DOHH2 (cell line): ENCODE measurements at regions not wholly inside any gene's neighbourhood (a gene's known extent, or its start where the extent isn't known, plus 50 kb on each side); places are given as distances from the start of the nearest gene placed in this dataset.
"Not testable (repeated sequence)": the region's sequence is repeated elsewhere in the genome, so short reads cannot be mapped to it uniquely, and the experiment has no call there.

Experiments used
- H3F3A ChIP-seq: fragments of 200-600 bp; sonication (generic), shearing (Covaris generic); 2 replicates; pipeline ENCODE4 v1.6.0; 2016; ENCODE audit warnings: antibody characterized with exemption, mild to moderate bottlenecking; ENCODE audit not compliant: control insufficient read depth, insufficient read depth
- H3K27ac ChIP-seq: fragments of 200-600 bp; sonication (generic); 2 replicates; pipeline ENCODE4 v1.5.1; 2014; ENCODE audit warnings: low read depth, mild to moderate bottlenecking, low read length, moderate library complexity
- H3K27me3 ChIP-seq: fragments of 200-600 bp; sonication (generic); 2 replicates; pipeline ENCODE4 v1.6.1; 2014; ENCODE audit warnings: mild to moderate bottlenecking, low read length, mixed read lengths; ENCODE audit not compliant: control insufficient read depth
- H3K36me3 ChIP-seq: fragments of 200-600 bp; sonication (generic); 2 replicates; pipeline ENCODE4 v1.6.1; 2014; ENCODE audit warnings: mild to moderate bottlenecking, low read length, moderate library complexity, mixed read lengths; ENCODE audit not compliant: control insufficient read depth
- H3K4me1 ChIP-seq: fragments of 200-600 bp; sonication (generic); 2 replicates; pipeline ENCODE4 v1.6.1; 2014; ENCODE audit warnings: mild to moderate bottlenecking, low read length, mixed read lengths; ENCODE audit not compliant: control insufficient read depth
- H3K4me2 ChIP-seq: fragments of 200-600 bp; sonication (generic); 2 replicates; pipeline ENCODE4 v1.6.0; 2014; ENCODE audit warnings: mild to moderate bottlenecking, low read length, moderate library complexity
- H3K4me3 ChIP-seq: fragments of 200-600 bp; sonication (generic); 2 replicates; pipeline ENCODE4 v1.5.1; 2014; ENCODE audit warnings: mild to moderate bottlenecking, low read length, mixed read lengths
- H3K79me2 ChIP-seq: fragments of 200-600 bp; sonication (generic); 2 replicates; pipeline ENCODE4 v1.6.1; 2014; ENCODE audit warnings: mild to moderate bottlenecking, low read length, mixed read lengths; ENCODE audit not compliant: control insufficient read depth
- H3K9me2 ChIP-seq: fragments of 200-600 bp; sonication (generic); replicated peaks from 2 replicates; pipeline ENCODE4 v1.6.1; 2014; ENCODE audit warnings: mild to moderate bottlenecking, low read length, mixed read lengths; ENCODE audit not compliant: control insufficient read depth
- H3K9me3 ChIP-seq: fragments of 200-600 bp; sonication (generic); 2 replicates; pipeline ENCODE4 v1.6.1; 2014; ENCODE audit warnings: antibody characterized with exemption, low read length, mixed read lengths; ENCODE audit not compliant: control insufficient read depth, insufficient read depth
- H4K20me1 ChIP-seq: fragments of 200-600 bp; sonication (generic); 2 replicates; pipeline ENCODE4 v1.6.0; 2014; ENCODE audit warnings: low read depth, mild to moderate bottlenecking, antibody characterized with exemption, low read length, moderate library complexity; ENCODE audit not compliant: control insufficient read depth, insufficient read depth
- CTCF ChIP-seq: fragments of 200-600 bp; sonication (generic); IDR thresholded peaks from one replicate; pipeline ENCODE4 v1.5.1; 2014; ENCODE audit warnings: antibody characterized with exemption, mild to moderate bottlenecking, low read depth, low read length; ENCODE audit not compliant: poor library complexity, severe bottlenecking
- EZH2phosphoT487 ChIP-seq: fragments of 200-600 bp; sonication (generic); IDR thresholded peaks from 2 replicates; pipeline ENCODE4 v1.6.1; 2017; ENCODE audit warnings: borderline replicate concordance, mild to moderate bottlenecking, antibody characterized with exemption, low read length, moderate library complexity, mixed read lengths

- H3K27me3 ChIP-seq = no peaks in the 10 kb centered on the region
- H3K4me3 ChIP-seq = no peak overlapping the region
Observed at GRCh38 chr1:203407296-203407695, 56.4 kb upstream of the FMOD start.

GRCh38 chr1:203408486-203409481 is 57.9 kb upstream of the FMOD start:
- Histone ChIP-seq H3K4me1 (peaks cover 31% of the 10 kb centered on the region), H3F3A (peaks cover 7% of the 10 kb centered on the region), H3K4me2 (peak overlapping the region; percentile 77; the same call in 1 of the 2 replicates), H3K36me3 (no peaks in the 10 kb centered on the region), H3K79me2 (no peaks in the 10 kb centered on the region), H3K27ac (no peak overlapping the region), H4K20me1 (no peaks in the 10 kb centered on the region), H3K9me2 (no peaks in the 10 kb centered on the region), H3K9me3 (no peaks in the 10 kb centered on the region), H3K27me3 (no peaks in the 10 kb centered on the region), H3K4me3 (peak overlapping the region; percentile 63)
- TF ChIP-seq EZH2phosphoT487 (no peak), CTCF (no peak)

More at GRCh38 chr1:203407296-203407695, 56.4 kb upstream of the FMOD start:
- H3F3A ChIP-seq = peaks cover 7% of the 10 kb centered on the region
- H3K36me3 ChIP-seq = no peaks in the 10 kb centered on the region
- no peak for TF ChIP-seq EZH2phosphoT487
- TF ChIP-seq CTCF = no peak
- H4K20me1 ChIP-seq = no peaks in the 10 kb centered on the region
- no peak overlapping the region for H3K27ac ChIP-seq
- no peaks in the 10 kb centered on the region for H3K9me2 ChIP-seq
- H3K9me3 ChIP-seq = no peaks in the 10 kb centered on the region
- H3K79me2 ChIP-seq = no peaks in the 10 kb centered on the region
- peaks cover 38% of the 10 kb centered on the region for H3K4me1 ChIP-seq
- no peak overlapping the region for H3K4me2 ChIP-seq

- H3K36me3 ChIP-seq = no peaks in the 10 kb centered on the region
- peaks cover 7% of the 10 kb centered on the region for H3F3A ChIP-seq
- H3K9me2 ChIP-seq = no peaks in the 10 kb centered on the region
- H3K4me1 ChIP-seq = peaks cover 31% of the 10 kb centered on the region
- no peak for TF ChIP-seq CTCF
- no peak for TF ChIP-seq EZH2phosphoT487
- H3K4me3 ChIP-seq = peak overlapping the region; percentile 63
- H3K9me3 ChIP-seq = no peaks in the 10 kb centered on the region; the same call in 1 of the 2 replicates
- no peaks in the 10 kb centered on the region for H3K27me3 ChIP-seq
- H3K4me2 ChIP-seq = peak overlapping the region; percentile 77
- H3K79me2 ChIP-seq = no peaks in the 10 kb centered on the region
- no peaks in the 10 kb centered on the region for H4K20me1 ChIP-seq
- peak overlapping the region; percentile 35; the same call in 1 of the 2 replicates for H3K27ac ChIP-seq
Observed at GRCh38 chr1:203410182-203410900, 59.4 kb upstream of the FMOD start.

- not testable (repeated sequence) for H4K20me1 ChIP-seq, H3K4me2 ChIP-seq, H3K9me3 ChIP-seq, H3K79me2 ChIP-seq, H3K36me3 ChIP-seq, H3K27ac ChIP-seq, H3K27me3 ChIP-seq, H3K4me3 ChIP-seq, H3F3A ChIP-seq, H3K9me2 ChIP-seq
- peaks cover 31% of the 10 kb centered on the region for H3K4me1 ChIP-seq
Observed at GRCh38 chr1:203411431-203411830, 60.5 kb upstream of the FMOD start.
